GM21390 (cell line): ENCODE measurements at regions not wholly inside any gene's neighbourhood (a gene's known extent, or its start where the extent isn't known, plus 50 kb on each side); places are given as distances from the start of the nearest gene placed in this dataset.

Source experiments
- ATAC-seq: cut with Tn5 transposase; IDR thresholded peaks from one replicate; pipeline ENCODE4 v1.9.1; 2021; ENCODE audit not compliant: unreplicated experiment

DNA sequence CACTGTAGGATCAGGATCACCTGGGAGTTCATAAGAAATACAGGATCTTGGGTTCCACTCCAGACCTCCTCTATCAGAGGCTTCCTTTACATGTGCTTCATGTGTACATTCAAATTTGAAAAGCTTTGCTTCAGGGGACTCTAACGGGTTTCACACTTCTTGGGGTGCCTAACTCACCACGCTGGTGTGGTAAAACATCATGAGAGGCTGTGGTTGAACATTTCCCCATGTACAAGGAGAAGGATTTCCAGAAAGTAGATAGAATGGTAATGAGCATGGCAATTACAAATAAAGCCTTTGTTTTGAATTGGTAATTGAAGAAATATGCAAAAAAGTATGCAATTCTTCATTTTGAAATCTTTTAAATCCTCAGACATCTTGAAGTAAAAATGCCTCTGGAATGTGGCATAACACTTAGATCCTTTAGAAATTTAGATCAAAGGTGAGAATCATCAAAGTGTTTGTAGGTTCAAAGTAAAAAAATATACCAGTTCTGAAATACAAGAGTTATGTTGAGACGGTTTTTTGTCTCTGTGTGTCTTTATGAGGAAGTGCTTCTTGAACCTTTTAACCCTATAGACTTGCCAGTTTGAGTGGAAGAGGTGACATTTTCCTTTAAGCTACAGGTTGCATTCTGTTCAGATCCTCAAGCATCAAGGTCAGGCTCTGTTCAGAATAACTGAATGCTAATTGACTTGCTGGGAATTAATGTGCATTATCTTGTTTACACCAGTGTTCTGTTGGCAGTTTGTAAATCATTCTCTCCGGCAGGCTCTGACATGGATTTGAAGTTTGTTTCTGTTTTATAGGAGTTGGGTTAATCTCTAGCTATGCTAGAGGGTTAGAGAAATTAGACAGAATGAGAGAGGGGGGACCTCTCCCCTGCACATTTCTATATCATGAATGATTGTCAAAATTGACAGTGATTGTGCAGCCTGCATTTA, 415.3 kb downstream of the MAN2A1 start:
- no peak for ATAC-seq

DNA sequence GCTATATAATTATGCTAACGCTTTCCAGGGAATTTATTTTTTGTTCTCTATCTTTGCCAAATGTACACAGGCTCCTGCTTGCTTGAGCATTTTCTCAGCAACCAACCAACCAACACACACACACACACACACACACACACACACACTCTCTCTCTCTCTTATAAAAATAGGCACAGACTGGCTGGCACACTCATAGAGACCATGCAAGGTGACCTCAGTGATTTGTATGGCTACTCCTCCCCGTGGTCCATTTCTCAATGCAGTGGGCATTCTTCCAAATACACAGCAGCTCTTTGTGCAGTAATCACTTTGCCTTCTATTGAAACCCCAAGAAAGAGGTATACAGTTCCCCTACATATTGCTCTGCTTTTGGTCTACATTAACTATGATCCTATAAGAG, 416.0 kb downstream of the MAN2A1 start:
- no peak for ATAC-seq

DNA sequence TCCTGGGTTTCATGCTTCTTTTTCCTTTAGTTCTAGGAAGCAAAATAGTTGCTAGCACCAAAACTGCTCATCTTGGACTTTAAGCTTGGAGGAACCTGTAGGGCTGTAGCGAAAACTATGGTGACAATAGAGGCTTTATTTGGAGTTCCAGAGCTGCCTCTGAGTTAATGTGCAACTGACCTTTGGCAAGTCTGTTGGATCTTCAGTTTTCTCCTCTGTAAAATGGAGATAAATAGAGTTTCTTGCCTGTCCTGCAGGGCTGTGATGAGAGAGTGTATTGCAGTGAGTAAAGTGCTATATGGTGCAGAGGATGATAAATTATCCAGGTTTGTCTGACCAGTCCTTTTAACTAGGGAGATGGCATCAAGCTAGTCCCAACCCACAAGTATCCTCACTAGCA, 417.0 kb downstream of the MAN2A1 start:
- no peak for ATAC-seq

DNA sequence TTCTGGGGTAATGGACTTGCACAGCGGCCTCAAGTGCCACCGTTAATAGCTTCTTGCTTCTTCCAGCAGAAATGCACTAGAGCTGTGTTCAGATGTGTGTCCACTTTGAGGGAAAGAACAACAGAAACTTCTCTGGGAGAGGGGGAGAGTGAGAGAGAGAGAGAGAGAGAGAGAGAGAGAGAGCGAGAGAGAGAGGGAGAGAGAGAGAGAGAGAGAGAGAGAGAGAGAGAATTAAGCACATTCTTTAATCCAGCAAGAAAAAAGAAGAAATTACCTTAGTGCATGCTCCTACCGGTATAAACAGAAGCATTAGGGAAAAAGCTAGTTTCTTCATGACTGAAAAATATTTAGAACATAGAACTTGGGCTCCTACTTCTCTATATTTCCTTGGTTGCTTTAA, 418.8 kb downstream of the MAN2A1 start:
- no peak for ATAC-seq

DNA sequence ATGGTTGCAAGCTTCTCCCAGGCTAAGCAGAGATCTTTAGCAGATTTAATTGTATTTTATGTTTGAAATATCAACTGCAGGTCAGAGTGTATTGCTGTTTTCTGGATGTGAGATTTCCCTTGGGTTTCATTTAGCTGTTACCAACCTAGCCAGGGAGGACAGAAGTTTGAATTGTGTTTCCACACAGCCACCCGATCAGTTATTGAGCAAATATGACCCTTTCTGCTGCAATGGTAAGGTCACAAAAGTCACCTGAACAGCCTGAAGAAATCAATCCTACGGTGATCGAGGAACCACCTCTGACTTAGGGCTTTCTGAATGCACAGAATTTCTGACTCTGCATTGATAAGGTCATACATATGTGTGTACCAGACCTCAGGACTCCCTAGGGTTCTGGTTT, 419.9 kb downstream of the MAN2A1 start:
- no peak for ATAC-seq

DNA sequence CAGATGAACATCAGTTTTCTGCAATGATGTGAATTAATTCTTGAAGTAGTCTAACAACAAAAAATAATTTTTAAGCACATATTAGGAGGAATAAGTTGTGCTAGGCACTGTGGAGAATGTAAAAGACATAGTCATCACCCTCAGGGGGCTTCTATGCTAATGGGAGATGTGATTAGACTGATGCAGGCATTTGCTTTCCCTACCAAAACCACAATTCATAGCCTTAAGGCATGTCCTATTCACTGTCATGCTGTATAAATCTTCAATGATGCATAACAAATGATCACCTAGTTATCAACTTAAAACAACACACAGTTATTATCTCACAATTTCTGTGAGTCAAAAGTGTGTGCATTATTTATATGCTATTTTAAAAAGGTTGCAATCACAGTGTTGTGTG, 422.6 kb downstream of the MAN2A1 start:
- ATAC-seq, result no peak

DNA sequence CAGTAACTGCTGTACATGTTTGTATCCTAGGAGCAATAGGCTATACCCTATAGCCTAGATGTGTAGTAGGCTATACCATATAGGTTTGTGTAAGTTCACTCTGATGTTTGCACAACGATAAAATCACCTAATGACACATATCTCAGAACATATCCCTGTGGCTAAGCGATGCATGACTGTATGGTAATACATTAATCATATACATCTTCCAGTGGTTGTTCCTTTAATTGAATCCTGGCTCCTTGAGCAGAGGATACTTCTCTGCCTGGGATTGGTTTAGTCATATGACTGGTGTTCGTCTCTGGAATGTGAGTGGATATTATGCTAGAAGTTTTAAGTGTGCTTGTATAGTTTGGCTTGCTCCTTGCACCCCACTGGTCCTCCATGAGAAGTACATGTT, 425.8 kb downstream of the MAN2A1 start:
- no peak for ATAC-seq

DNA sequence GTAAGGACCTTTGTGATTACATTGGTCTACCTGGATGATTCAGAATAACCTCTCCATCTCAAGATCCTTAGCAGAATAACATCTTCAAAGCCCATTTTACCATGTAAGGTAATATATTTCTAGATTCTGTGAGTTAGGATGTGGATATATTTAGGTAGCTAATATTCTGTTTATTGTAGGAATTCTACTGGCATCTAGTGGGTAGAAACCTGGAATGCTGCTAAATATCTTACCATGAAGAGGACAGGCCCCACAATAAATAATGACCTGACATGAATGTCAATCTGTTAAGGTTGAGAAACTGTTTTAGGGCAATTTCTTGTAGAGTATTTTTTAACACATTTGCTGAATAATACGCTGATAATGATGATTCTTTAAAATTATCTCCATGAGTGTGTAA, 426.8 kb downstream of the MAN2A1 start:
- no peak for ATAC-seq

DNA sequence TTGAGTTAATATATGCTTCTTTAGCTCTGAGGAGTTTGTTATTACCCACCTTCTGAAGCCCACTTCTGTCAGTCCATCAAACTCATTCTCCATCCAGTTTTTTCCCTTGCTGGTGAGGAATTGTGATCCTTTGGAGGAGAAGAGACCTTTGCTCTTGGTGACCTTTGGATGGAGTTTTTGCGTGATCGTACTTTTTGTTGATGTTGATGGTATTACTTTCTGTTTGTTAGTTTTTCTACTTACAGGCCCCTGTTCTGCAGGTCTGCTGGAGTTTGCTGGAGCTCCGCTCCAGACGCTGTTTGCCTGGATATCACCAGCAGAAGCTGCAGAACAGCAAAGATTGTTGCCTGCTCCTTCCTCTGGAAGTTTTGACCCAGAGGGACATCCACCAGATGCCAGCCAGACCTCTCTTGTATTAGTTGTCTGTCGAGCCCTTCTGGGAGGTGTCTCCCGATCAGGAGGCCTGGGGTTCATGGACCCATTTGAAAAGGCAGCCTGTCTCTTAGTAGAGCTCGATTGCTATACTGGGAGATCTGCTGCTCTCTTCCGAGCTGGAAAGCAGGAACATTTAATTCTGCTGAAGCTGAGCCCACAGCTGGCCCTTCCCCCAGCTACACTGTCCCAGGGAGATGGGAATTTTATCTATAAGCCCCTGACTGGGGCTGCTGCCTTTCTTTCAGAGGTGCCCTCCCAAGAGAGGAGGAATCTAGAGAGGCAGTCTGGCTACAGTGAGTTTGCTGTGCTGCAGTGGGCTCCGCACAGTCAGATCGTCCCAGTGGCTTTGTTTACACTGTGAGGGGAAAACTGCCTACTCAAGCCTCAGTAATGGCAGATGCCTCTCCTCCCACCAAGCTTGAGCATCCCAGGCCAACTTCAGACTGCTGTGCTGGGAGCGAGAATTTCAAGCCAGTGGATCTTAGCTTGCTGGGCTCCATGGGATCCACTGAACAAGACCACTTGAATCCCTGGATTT, 445.5 kb downstream of the MAN2A1 start:
- no peak for ATAC-seq

DNA sequence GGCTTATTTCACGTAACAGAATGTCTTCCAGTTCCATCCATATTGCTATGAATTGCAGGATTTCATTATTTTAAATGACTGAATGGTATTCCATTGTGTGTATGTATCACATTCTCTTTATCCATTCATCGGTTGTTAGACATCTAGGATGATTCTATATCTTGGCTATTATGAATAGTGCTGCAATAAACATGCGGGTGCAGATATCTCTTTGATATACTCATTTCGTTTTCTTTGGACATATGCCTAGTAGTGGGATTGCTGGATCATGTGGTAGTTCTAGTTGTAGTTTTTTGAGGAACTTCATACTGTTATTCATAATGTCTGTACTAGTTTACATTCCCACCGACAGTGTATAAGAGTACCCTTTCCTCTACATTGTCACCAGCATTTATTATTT, 460.5 kb downstream of the MAN2A1 start:
- no peak for ATAC-seq

DNA sequence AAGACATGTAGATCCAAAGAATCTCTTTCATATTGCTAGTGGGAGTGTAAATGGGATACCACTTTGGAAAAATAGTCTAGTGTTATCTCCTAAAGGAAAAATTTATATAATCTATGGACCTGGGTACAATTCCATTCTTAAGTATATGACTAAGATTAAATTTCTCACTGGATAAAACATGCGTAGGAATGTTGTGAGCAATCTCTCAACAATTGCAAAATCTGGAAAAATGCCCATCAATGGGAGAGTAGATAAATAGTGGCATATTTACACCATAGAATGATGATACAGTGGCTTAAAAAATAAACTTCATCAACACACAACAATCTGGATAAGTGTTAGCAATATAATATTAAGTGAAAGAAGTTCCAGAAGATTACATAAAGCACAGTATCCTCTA, 469.5 kb downstream of the MAN2A1 start:
- no peak for ATAC-seq

DNA sequence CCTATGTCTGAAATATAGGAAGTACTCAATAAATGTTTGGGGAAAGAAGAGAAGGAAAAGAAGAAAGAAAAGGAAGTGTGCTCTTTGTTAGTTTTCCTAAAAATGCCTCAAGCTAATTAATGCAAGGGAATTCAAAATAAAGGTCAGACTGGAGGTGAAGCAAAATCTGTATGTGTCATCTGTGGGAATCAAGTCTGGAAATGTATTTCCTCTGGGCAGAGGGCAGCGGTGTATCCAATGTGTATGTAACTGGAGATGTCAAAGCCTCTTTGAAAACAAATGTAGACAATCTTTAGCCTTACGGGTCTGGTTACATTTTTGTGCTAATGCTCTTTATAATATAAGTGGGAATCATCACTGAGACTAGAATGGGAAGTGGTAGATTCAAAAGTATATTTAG, 471.4 kb downstream of the MAN2A1 start:
- no peak for ATAC-seq

DNA sequence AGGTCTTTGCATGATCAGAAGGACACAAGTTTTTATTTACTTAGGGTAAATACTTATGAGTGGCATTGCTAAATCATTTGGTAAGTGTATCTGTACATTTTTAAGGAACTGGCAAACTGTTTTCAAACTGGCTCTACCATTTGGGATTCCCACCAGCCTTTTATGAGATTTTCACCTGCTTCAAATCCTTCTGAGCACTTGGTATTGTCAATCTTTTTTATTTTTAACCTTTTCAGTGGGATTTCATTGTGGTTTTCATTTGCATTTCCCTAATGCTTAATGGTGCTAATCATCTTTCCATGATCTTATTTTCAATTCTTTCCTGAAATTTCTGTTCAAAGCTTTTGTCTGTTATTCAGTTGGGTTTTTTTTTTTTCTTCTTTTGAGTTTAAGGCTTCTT, 475.6 kb downstream of the MAN2A1 start:
- no peak for ATAC-seq

DNA sequence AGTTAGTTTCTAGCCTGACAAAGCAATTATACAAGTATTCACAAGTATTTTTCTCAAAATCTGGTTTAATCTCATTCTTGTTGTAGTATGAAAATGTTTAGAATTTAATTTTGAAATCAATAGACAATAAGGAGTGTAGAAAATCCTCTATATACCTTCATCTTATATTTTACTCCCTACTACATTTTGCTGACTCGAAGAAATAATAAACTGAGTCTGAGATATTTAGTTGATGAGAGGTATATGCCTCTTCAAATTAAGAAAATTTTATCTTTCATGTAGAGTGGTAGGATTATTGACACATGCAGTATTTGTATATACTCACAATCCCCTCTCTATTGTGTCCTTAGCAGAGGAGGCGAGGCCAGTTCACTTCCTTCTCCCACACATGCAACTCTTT, 477.7 kb downstream of the MAN2A1 start:
- no peak for ATAC-seq

DNA sequence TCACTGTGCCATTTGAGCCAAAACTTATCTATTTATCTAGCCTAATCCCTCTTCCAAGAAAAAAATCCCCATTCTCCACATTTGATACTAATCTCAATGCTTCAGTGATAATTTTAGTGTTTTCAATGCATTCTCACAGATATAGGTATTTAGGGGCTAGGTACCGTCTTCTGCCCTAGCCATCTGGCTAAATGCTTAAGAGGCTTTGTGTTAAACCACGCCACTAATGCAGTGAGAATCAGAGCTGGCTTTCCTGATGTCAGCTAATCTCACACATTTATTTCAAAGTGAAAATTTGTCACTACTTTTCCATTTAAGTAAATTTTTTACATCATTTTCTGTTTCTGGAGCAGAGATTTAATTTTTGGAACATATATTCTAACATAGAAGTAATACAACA, 479.7 kb downstream of the MAN2A1 start:
- ATAC-seq, result no peak

DNA sequence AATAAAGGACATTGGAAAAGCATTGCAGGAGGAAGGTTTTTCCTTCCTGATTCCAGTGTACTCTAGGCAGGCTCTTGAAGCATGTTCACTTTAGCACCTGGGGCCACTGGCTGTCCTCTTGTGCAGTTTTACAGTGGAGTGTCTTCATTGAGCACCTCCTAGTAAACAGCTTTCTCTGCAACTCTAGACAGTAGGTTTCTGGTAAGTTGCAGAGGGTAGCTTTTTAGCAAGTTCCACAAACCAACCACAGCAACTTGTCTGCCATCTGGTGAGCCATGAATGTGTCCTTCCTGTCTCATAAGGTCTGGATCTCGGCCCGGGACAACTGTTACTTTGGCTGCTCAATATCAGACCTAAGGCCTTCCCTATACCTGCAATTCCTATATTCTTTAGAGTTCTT, 488.0 kb downstream of the MAN2A1 start:
- no peak for ATAC-seq

DNA sequence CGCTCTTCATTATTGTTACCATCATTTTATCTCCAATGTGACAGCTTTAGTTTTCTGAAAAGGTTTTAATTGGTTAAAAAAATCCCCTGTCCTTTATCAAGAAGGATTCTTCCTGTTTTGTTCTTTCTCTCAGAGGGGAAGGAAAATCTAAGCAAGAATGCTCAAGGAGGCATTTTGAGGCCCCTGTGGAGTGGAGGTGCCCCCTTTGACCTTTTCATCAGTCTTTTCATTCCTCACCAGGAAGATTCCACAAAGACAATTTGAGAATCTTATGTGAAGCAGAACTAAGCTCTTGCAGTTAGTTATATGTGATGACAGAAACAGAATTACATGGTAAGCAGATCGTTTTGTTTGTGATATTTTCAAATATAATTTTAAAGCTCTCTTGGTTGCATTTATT, 489.6 kb downstream of the MAN2A1 start:
- no peak for ATAC-seq

DNA sequence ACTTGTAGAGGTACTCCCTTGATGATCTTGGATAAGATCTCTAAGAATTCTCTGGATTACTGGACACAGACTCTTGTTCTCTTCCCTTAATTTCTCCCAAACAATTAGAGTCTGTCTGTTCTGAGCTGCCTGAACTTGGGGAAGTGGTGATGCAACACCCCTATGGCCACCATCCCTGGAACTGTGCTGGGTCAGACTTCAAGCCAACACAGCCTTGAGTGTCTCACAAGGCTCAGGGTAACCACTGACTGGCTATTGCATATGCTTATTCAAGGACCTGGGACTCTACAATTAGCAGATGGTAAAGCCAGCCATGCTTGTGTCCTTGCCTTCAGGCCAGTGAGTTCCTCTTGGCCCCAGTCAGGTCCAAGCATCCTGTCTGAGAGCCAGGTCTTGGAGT, 504.5 kb downstream of the MAN2A1 start:
- no peak for ATAC-seq

DNA sequence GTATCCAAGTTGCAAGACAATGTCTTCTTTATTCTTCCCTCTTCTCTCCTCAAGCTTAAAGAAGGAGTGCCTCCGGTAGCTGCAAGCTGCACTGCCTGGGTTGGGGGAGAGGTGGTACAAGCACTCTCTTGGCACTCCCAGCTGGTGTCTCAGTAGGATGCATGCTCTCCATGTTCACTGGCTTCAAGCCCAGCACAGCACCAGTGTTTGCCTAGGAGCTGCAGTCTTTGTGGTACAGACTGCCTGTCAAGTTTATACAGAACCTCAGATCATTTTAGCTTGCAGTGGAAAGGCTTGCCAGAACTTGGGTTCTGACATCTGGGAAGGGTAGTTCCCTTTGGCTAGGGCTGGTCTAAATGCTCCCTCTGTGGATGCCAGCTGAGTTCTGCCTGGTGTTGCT, 505.6 kb downstream of the MAN2A1 start:
- ATAC-seq, result no peak

DNA sequence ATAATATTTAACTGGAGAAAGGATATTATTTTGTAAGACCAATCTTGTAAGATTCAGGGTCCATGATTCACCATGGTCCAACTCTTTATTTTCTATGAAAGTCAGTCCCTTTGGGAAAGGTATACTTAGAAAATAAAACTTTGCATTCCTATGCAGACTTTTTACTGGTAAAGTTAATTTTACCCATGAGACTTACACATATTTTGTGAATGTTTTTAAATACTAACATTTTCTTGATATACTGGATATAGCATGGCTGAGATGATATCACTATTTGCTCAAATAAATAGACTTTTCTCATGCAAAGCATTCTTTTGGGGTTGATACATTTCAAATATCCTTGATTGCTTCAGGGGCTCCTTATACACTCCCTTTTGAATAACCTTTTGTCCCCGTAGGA, 512.1 kb downstream of the MAN2A1 start:
- ATAC-seq, result no peak

DNA sequence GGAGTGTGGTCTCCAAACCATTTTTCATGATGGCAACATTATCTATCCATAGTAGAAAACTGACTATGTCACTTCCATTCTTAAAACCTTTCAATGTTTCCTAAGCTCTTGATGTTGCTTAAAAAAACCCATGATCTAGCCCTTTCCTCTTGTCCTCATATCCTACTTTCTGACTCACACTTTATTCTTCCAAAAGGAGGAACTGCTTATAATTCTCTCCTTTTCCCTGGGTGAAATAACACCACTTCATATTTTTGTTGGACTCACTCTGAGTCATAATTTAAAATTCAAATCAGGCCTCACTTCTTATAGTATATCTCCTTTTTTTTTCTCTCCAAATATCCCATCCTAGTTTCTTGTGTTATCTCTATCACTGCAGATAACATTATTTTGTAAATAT, 513.9 kb downstream of the MAN2A1 start:
- no peak for ATAC-seq

DNA sequence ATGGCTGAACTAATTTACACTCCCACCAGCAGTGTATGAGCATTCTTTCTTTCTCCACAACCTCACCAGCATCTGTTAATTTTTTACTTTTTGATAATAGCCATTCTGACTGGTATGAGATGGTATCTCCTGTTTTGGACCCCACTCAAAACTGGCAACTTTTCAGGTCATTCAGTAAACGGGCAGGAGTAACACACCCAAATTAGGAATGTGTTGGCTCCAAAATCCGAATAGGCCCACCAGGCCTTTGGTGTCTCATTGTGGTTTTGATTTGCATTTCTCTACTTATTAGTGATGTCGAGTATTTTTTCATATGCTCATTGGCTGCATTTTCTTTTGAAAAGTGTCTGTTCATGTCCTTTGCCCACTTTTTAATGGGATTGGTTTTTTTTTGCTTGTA, 517.1 kb downstream of the TMEM232 start:
- no peak for ATAC-seq
